ENCODE measurements at regions not wholly inside any gene's neighbourhood (a gene's known extent, or its start where the extent isn't known, plus 50 kb on each side); places are given as distances from the start of the nearest gene placed in this dataset.

DNA sequence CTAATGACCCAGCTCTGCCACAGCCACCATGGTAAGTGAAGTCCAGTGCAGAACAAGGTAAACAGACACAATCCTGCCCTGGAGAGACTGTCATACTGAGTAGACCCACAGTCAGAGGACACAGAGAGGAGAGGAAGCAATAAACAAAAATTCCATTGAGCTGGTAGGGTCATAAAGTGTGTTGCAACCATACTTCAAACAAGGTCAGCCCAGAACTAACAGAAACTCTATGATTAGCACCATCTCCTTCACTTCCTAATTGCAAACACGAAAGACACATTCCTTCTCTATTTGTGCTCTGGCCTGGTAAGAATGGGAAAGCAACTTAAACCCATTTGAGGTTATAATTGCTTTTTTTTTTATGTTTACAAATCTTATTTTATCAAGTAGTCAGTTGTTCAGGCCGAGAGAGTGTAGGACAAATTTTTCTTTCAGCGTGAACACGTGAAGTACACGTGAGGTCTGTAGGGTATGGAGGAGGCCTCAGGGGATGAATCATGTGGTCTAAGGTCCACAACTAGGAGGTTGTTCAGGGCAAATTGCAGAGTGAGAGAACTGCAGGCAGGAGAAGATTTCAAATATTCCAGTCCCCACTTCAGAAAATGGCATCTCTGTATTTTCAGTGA is 71.4 kb upstream of the GLS start:
- no peak for DNase-seq (ENCODE audit: low read depth in 1 of 2, low spot score in 1 of 2)

DNA sequence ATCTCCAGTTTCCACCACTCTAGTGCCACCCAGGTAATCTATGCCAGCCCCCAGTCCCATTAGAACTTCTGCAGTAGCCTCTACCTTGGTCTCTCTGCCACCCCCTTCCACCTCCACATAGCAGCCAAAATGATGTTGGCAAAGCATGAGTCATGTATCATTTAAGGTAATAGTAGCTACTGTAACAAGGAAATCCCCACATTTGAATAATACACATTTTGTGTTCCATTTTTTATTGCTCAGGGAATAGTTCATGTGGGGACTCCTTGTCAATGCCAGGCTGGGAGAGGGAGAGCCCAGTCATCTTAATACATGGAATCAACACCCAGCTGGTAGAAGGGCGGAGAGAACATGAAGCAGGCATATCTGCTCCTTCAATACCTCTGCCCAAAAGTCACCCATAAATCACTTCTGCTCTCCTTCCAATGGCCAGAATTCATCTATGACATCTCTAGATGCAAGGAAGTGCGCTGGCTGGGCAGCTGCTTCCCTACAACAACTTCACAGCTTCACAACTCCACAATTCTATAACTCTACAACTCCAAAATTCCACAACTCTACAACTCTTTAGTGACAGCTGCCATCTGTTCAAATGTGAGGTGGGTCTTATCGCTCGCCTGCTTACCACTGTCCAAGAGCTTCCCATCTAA is 70.6 kb upstream of the GLS start:
- no peak for DNase-seq (ENCODE audit: low read depth in 1 of 2, low spot score in 1 of 2)

DNA sequence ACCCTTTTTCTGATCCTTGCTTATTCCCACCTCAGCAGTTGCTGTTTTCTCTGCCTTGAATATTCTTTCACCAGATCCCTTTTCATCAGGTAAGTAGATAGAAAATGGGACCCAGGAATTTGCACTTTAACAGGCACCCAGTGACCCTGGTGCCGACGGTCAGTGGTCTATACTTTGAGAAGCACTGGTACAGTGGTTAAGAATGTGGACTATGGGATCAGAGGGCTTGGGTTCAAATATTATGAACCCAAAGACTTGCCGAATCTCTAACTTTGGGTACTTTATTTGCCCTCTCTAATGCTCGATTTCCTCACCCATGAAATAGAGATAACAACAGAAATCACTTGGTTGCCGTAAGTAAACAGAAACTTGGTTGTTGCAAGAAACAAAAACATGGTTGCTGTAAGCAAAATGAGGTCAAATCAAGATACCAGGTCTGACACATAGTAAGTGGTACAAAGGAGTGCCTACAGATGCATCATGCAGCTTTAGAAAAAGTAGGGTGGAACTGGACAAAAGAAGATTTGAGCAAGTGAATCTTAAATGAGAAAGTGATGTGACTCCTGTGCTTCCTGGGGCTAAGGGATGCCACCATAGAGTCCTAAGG is 69.5 kb upstream of the GLS start:
- DNase-seq (ENCODE audit: low read depth in 1 of 2, low spot score in 1 of 2), result no peak

DNA sequence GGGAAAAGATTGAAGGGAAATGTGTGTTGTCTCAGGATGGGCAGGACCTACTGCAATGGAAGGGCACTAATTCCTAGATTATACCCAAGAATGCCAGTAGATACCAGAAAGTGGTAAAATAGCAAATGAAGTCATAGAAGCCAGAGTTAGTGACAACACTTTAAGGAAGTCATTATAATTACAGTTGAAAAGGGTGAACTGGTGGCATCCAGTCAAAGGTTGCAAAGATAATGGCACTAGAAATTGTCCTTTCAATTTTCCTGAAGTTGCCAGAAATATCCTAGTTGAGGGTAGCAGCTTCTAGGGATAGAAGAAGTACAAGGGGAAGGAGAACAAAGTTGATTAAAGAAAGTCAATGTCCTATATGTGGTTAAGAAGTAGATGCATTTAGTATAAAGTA is 68.8 kb upstream of the GLS start:
- DNase-seq (ENCODE audit: low read depth in 1 of 2, low spot score in 1 of 2), result no peak

DNA sequence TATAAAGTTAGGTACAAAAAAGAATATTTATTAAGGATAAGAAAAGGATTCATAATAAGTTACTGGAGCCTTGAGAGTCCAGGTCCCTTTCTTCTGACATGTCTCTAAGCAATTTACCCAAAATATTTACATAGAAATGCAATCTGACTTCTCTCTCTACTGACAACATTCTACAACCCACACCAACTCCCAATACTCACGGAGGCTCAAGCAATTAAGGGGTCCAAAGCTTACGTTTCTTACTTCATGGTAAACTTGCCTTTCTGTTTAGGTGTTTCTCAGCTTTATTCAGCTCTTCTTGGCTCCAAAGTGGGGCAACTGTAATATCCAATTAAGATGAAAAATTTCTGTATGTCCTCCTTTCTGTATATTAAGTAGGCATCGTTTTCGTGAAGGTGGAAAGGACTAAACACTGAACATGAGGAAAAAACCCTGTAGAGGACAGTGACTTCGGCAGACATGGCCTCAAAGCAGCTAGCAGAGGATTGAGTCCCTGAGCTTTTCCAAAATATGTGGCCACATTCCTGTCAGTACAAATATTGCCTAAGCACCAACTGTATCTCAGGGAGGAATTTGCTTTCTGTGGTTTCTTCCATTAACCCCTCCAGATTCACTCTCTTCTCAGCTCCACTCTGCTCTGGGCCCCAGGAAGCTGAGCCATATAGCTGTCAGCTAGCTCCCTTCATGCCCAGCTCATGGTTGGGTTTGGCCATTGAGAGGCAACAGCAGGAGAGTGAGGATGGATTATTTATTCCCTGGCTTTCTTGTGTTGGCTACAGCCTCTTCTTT is 67.9 kb upstream of the GLS start:
- no peak for DNase-seq (ENCODE audit: low read depth in 1 of 2, low spot score in 1 of 2)

DNA sequence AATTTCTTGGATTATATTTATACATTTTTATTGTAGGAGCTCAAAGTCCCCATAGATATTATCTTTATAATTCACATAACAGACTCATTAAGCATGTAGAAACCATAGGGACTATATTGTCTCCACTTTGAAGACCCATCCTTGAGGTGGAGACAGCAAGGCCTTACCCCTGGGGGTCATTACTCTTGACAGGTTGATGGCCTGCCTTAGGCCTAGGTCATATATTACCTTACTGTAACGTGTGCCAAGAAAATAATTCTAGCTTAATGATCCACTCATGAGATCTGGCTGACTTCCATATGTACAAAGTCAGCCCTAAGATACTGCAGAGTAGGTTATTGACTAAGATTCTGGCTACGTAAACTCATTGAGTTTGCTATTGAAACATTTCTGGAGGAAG is 65.4 kb upstream of the GLS start:
- no peak for DNase-seq (ENCODE audit: low read depth in 1 of 2, low spot score in 1 of 2)

DNA sequence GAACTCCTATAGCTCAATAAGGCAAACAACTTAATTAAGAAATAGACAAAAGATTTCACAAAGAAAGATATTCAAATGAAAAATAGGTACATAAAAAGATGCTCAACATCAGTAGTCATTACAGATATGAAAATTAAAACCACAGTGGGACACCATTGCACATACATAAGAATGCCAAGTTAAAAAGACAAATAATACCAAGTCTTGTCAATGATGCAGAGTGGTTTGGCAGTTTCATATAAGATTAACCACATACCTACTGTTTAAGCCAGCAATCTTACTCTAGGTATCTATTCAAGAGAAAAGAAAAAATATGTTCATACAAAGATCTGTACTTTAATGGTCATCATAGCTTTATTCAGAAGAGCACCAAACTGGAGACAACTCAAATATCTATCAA is 63.5 kb upstream of the GLS start:
- DNase-seq (ENCODE audit: low read depth in 1 of 2, low spot score in 1 of 2), result no peak

DNA sequence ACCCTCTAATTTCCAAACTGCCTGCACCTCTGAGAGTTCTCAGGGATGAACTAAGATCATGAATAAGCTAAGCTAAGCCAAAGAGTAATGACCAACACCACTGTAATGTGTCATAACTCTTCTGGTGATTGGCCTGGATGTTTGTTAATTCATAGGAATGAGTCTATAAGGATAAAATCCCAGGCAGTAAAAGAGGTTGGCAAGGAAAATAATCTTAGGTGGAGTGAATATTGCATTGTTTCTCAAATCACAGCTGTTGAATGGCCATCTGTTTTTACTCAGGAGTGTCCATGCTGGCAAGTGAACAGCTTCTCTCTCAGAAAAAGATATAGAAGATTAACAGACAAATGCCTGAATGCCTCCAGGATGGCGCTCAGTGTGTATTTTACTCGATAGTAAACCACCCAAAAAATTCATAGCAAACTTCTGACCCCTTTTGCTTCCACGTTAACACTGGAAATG is 60.8 kb upstream of the GLS start:
- no peak for DNase-seq (ENCODE audit: low read depth in 1 of 2, low spot score in 1 of 2)

DNA sequence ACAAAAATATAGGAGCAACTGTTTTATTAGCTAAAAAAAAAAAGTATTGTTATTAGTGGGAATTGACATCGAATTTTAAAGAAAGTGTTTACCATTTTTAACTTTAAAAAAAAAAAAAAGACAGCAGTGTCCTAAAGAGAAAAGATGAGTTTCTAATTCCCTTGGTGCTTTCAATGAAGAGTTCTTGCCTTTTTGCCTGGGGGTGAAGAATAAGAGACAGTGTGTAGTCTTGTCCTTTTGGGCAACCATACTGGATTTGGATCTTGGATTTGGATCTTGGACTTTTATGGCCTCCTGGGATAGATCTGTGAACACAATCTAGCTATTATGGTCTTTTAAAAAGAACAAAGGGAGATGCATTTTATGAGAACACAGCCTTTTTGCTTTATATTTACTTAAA is 60.2 kb upstream of the GLS start:
- no peak for DNase-seq (ENCODE audit: low read depth in 1 of 2, low spot score in 1 of 2)

DNA sequence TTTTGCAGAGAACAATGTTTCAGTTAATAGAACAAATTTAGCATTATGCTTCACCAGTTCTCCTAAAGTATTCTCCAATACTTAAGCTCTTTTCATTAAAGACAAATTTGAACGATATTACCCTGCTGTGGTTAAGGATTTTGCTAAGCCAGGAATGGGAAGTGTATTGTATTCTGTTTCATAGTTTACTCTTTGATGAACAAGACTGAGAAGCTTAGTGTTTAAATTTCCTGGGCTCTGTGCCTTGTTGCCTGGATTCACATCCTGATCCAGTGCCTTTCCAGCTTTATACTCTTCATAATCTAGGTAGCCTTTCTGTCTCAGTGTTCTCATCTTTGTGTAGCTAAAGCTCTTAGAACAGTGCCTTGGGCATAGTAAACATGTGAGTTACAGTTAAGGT is 58.6 kb upstream of the GLS start:
- DNase-seq (ENCODE audit: low read depth in 1 of 2, low spot score in 1 of 2), result no peak

DNA sequence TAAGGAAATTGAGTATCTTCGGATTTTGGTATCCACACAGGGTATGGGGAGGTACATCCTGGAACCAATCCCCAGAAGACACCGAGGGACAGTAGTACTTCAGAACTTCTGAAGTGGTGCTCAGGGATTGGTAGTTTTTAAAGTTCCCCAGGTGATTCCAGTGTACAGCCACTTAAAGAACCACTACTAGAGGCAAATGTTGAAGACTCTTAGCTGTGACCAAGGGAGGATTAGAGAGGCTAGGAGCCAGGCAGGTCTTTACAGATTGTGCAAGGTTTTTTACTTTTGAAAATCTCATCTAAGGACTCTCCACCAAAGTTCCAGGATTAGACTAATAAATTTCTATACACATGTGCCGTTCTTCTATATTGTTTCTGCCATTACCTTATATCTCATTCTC is 52.9 kb upstream of the GLS start:
- DNase-seq (ENCODE audit: low read depth in 1 of 2, low spot score in 1 of 2), result no peak

DNA sequence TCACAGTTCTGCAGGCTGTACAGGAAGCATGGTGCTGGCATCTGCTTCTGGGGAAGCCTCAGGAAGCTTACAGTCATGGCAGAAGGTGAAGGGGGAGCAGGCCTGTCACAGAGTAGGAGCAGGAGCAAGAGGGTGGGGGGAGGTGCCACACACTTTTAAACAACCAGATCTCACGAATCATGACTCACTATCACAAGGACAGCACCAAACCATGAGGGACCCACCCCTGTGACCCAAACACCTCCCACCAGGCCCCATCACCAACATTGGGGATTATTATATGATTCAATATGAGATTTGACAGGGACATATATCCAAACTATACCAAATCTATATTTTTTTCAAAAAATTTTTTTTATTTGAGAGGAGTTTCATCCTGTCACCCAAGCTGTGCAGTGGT is 51.0 kb upstream of the GLS start:
- no peak for DNase-seq (ENCODE audit: low read depth in 1 of 2, low spot score in 1 of 2)
